Fibroblast of the aortic adventitia (primary cell): ENCODE measurements at regions not wholly inside any gene's neighbourhood (a gene's known extent, or its start where the extent isn't known, plus 50 kb on each side); places are given as distances from the start of the nearest gene placed in this dataset.

Source experiments
- DNase-seq: peaks from one replicate; pipeline ENCODE4 v3.0.0-alpha.2; 2010; ENCODE audit warnings: low read depth
- H3K4me3 ChIP-seq: 2 replicates; pipeline ENCODE4 v1.5.1; 2011; ENCODE audit warnings: low read depth, mild to moderate bottlenecking, control low read depth, low read length, moderate library complexity
- CTCF ChIP-seq: IDR thresholded peaks from 2 replicates; pipeline ENCODE4 v1.5.1; 2011; ENCODE audit warnings: mild to moderate bottlenecking, low read length, control low read depth, inconsistent platforms; ENCODE audit not compliant: insufficient read depth

- H3K4me3 ChIP-seq: no peak overlapping the region
- DNase-seq: no peak
- TF ChIP-seq CTCF: no peak
Measured at GRCh38 chr4:175033162-175033561, 115.0 kb downstream of the ADAM29 start.

DNA sequence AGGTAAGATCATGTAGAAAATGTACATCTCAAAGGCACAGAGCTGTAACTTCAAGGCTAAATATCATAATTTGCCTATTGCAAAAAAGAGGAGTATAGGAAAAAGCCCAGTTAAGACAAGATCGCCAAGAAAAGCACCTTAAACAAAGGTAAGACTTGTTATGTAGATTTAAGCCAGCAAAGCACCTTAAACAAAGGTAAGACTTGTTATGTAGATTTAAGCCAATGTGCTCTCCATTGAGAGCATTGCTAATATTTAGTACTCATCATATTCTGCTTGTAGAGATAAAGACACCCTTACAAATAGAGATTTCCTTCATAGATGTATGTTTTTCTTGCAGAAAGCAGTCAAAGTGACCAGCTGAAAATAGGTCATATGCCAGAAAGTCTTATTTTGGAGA, 115.8 kb downstream of the ADAM29 start:
- H3K4me3 ChIP-seq: no peak overlapping the region
- no peak for DNase-seq
- TF ChIP-seq CTCF: no peak

- no peak overlapping the region for H3K4me3 ChIP-seq
- TF ChIP-seq CTCF: no peak
- no peak for DNase-seq
Measured at GRCh38 chr4:175034986-175035705, 117.0 kb downstream of the ADAM29 start.

GRCh38 chr4:175035905-175036304, 117.7 kb downstream of the ADAM29 start:
- DNase-seq: no peak
- no peak for TF ChIP-seq CTCF

GRCh38 chr4:175048111-175048784, 130.1 kb downstream of the ADAM29 start:
- no peak for DNase-seq
- TF ChIP-seq CTCF: no peak
- no peak overlapping the region for H3K4me3 ChIP-seq

More at GRCh38 chr4:175035905-175036304, 117.7 kb downstream of the ADAM29 start:
- no peak overlapping the region for H3K4me3 ChIP-seq

DNA sequence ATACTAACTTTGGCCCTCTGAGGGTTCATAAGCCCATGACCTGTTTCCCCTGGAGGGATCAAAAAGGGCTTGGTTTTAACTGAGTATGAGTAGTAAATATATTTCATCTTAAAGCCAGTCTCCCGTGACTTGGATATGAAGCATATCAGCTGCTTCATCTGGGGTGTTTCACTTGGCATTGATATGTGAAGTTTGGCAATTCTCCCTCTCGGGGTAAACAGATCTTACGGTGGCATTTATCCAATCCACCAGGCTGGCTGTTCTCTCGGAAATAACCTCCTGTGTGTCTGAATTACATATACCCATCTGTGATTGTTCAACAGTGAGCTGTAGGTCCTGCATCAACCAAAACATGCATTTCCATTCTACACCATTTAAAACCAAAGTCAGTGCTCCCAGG, 130.7 kb downstream of the ADAM29 start:
- no peak overlapping the region for H3K4me3 ChIP-seq
- DNase-seq: no peak
- no peak for TF ChIP-seq CTCF
